Liver (tissue), 7 donors: ENCODE measurements at regions not wholly inside any gene's neighbourhood (a gene's known extent, or its start where the extent isn't known, plus 50 kb on each side); places are given as distances from the start of the nearest gene placed in this dataset.

ENCODE experiments used
- DNase-seq: peaks from one replicate; pipeline ENCODE4 v3.0.0-alpha.2; 2017; ENCODE audit warnings: low spot score
- H3K27ac ChIP-seq, 2 donors: one replicate each; pipeline ENCODE4 v1.7.0; 2013; ENCODE audit warnings: inconsistent platforms in 2 of 2, low read length in 2 of 2, control low read depth in 1 of 2, low read depth in 1 of 2, mild to moderate bottlenecking in 1 of 2
- H3K27me3 ChIP-seq, 4 donors: one replicate each; pipeline versions ENCODE4 v1.6.1 to v1.7.0; 2013; ENCODE audit warnings: low read length in 3 of 4, inconsistent platforms in 1 of 4, mild to moderate bottlenecking in 1 of 4, moderate library complexity in 1 of 4; ENCODE audit not compliant: control insufficient read depth in 4 of 4, insufficient read depth in 4 of 4
- H3K36me3 ChIP-seq, 4 donors: one replicate each; pipeline versions ENCODE4 v1.6.1 to v1.7.0; 2013; ENCODE audit warnings: low read length in 3 of 4, mild to moderate bottlenecking in 3 of 4, low read depth in 1 of 4, moderate library complexity in 1 of 4; ENCODE audit not compliant: control insufficient read depth in 4 of 4, insufficient read depth in 3 of 4
- H3K4me1 ChIP-seq, 4 donors: one replicate each; pipeline versions ENCODE4 v1.6.1 to v1.7.0; 2013; ENCODE audit warnings: low read length in 3 of 4, mild to moderate bottlenecking in 3 of 4, moderate library complexity in 1 of 4; ENCODE audit not compliant: control insufficient read depth in 4 of 4, insufficient read depth in 4 of 4
- H3K4me3 ChIP-seq, 3 donors: one replicate each; pipeline versions ENCODE4 v1.6.1 to v1.7.0; 2013; ENCODE audit warnings: low read length in 3 of 3, control low read depth in 1 of 3, low read depth in 1 of 3, mild to moderate bottlenecking in 1 of 3
- H3K9ac ChIP-seq, 2 donors: one replicate each; pipeline ENCODE4 v1.7.0; 2013; ENCODE audit warnings: low read length in 2 of 2, mild to moderate bottlenecking in 2 of 2, moderate library complexity in 2 of 2, control low read depth in 1 of 2, low read depth in 1 of 2
- H3K9me3 ChIP-seq, 4 donors: one replicate each; pipeline versions ENCODE4 v1.6.1 to v1.7.0; 2013; ENCODE audit warnings: low read length in 3 of 4; ENCODE audit not compliant: control insufficient read depth in 4 of 4
- ATF3 ChIP-seq: IDR thresholded peaks from 2 replicates; pipeline ENCODE4 v1.6.1; 2016; ENCODE audit warnings: antibody characterized with exemption
- EGR1 ChIP-seq, 2 donors: IDR thresholded peaks; 2 replicates each; pipeline ENCODE4 v1.6.1; 2016 to 2018; ENCODE audit warnings: antibody characterized with exemption in 2 of 2, low read depth in 2 of 2
- FOXA1 ChIP-seq: IDR thresholded peaks from 2 replicates; pipeline ENCODE4 v1.6.1; 2016; ENCODE audit warnings: antibody characterized with exemption
- FOXA2 ChIP-seq: IDR thresholded peaks from 2 replicates; pipeline ENCODE4 v1.6.1; 2016; ENCODE audit warnings: antibody characterized with exemption
- GABPA ChIP-seq, 2 donors: IDR thresholded peaks in 1 of 2; conservative IDR thresholded peaks in 1 of 2; 2 replicates each; pipeline ENCODE4 v1.6.1; 2016; ENCODE audit warnings: antibody characterized with exemption in 2 of 2, mild to moderate bottlenecking in 1 of 2, moderate library complexity in 1 of 2
- MAX ChIP-seq: IDR thresholded peaks from 2 replicates; pipeline ENCODE4 v1.6.1; 2016; ENCODE audit warnings: antibody characterized with exemption
- NR2F2 ChIP-seq: IDR thresholded peaks from 2 replicates; pipeline ENCODE4 v1.6.1; 2016; ENCODE audit warnings: antibody characterized with exemption
- RAD21 ChIP-seq, 2 donors: IDR thresholded peaks; 2 replicates each; pipeline ENCODE4 v1.6.1; 2016; ENCODE audit warnings: antibody characterized with exemption in 2 of 2, mild to moderate bottlenecking in 2 of 2
- REST ChIP-seq: IDR thresholded peaks from 2 replicates; pipeline ENCODE4 v1.6.1; 2016; ENCODE audit warnings: antibody characterized with exemption, mild to moderate bottlenecking
- SP1 ChIP-seq: IDR thresholded peaks from 2 replicates; pipeline ENCODE4 v1.6.1; 2018; ENCODE audit warnings: antibody characterized with exemption, mild to moderate bottlenecking
- YY1 ChIP-seq: IDR thresholded peaks from 2 replicates; pipeline ENCODE4 v1.6.1; 2016; ENCODE audit warnings: antibody characterized with exemption, mild to moderate bottlenecking
- ZBTB33 ChIP-seq: IDR thresholded peaks from 2 replicates; pipeline ENCODE4 v1.6.1; 2016; ENCODE audit warnings: antibody characterized with exemption
- WGBS: extraction: QIAGEN DNeasy Blood & Tissue Kit; methylation state at CpG from one replicate; pipeline ENCODE4 v1.1.7; 2013; 5-methylcytosine and 5-hydroxymethylcytosine counted together
- donor health status: healthy.
- donor health status: healthy.
- donor health status: healthy.
- donor health status: healthy.

- no peak overlapping the region for H3K27ac ChIP-seq
- DNase-seq: no peak
- H3K4me3 ChIP-seq: no peak overlapping the region
- 85% methylated on average over 2 of the region's 2 CpGs for WGBS
- no peaks in the 10 kb centered on the region for H3K4me1 ChIP-seq
- TF ChIP-seq GABPA (IDR thresholded peaks at IDR 0.05 in 1 of 2, conservative IDR thresholded peaks at IDR 0.05 in 1 of 2) (no peak), FOXA1 (no peak), EGR1 (IDR thresholded peaks at IDR 0.05; ENCODE audit: low read depth in 2 of 2) (no peak), MAX (no peak), SP1 (no peak), YY1 (no peak), REST (no peak), RAD21 (IDR thresholded peaks at IDR 0.05) (no peak), ATF3 (no peak)
- H3K36me3 ChIP-seq: no peaks in the 10 kb centered on the region
- H3K9ac ChIP-seq: no peak overlapping the region
- H3K27me3 ChIP-seq: no peaks in the 10 kb centered on the region
- H3K9me3 ChIP-seq: no peaks in the 10 kb centered on the region
These were observed 116.9 kb upstream of the TRPC7 start for GRCh38 chr5:136482206-136482605.

- Histone ChIP-seq H3K9ac (no peak overlapping the region), H3K27me3 (no peaks in the 10 kb centered on the region), H3K4me3 (no peak overlapping the region), H3K9me3 (peaks cover 0 to 2% (median 0%) of the 10 kb centered on the region in 4 donors), H3K36me3 (no peaks in the 10 kb centered on the region), H3K4me1 (no peaks in the 10 kb centered on the region), H3K27ac (no peak overlapping the region)
- 59% methylated on average over 3 of the region's 3 CpGs for WGBS
- TF ChIP-seq FOXA2: no peak
- DNase-seq: no peak
These were observed 109.1 kb upstream of the TRPC7 start for GRCh38 chr5:136474466-136474865.

GRCh38 chr5:136467632-136468031 lies 102.3 kb upstream of the TRPC7 start:
- no peaks in the 10 kb centered on the region for H3K36me3 ChIP-seq
- WGBS: 74% methylated on average over 1 of the region's 1 CpG
- DNase-seq: no peak
- H3K4me3 ChIP-seq: no peak overlapping the region
- no peaks in the 10 kb centered on the region for H3K4me1 ChIP-seq
- no peak overlapping the region for H3K27ac ChIP-seq
- peaks cover 0 to 2% (median 0%) of the 10 kb centered on the region in 4 donors for H3K9me3 ChIP-seq
- H3K27me3 ChIP-seq: no peaks in the 10 kb centered on the region
- no peak overlapping the region for H3K9ac ChIP-seq
- TF ChIP-seq ZBTB33 (no peak), NR2F2 (no peak), SP1 (no peak)
